GM19455 (cell line): ENCODE measurements at regions not wholly inside any gene's neighbourhood (a gene's known extent, or its start where the extent isn't known, plus 50 kb on each side); places are given as distances from the start of the nearest gene placed in this dataset.
A peak's percentile ranks its signal among the peaks of the same experiment; 100 is the strongest.

Experiments used
- ATAC-seq: cut with Tn5 transposase; IDR thresholded peaks from one replicate; pipeline ENCODE4 v1.9.1; 2021; ENCODE audit not compliant: unreplicated experiment

GRCh38 chr21:32135401-32136363 lies 143.2 kb downstream of the MIS18A start:
- peak; percentile 85 for ATAC-seq

- no peak for ATAC-seq
These were observed 144.3 kb downstream of the MIS18A start for GRCh38 chr21:32134441-32135130.

GRCh38 chr21:32132881-32133280 lies 146.0 kb downstream of the MIS18A start:
- no peak for ATAC-seq

- ATAC-seq: no peak
These were observed 146.4 kb downstream of the MIS18A start for GRCh38 chr21:32132409-32132808.

GRCh38 chr21:32131960-32132359 lies 146.9 kb downstream of the MIS18A start:
- no peak for ATAC-seq

GRCh38 chr21:32131164-32131563 lies 147.7 kb downstream of the MIS18A start:
- ATAC-seq: no peak

GRCh38 chr21:32130031-32130891 lies 148.6 kb downstream of the MIS18A start:
- ATAC-seq: no peak

- no peak for ATAC-seq
These were observed 151.8 kb downstream of the MIS18A start for GRCh38 chr21:32127081-32127480.

- no peak for ATAC-seq
These were observed 156.8 kb downstream of the MIS18A start for GRCh38 chr21:32122082-32122481.

GRCh38 chr21:32120230-32120629 lies 158.6 kb downstream of the MIS18A start:
- no peak for ATAC-seq

- ATAC-seq: no peak
These were observed 159.0 kb downstream of the MIS18A start for GRCh38 chr21:32119811-32120210.

- ATAC-seq: no peak
These were observed 159.5 kb downstream of the MIS18A start for GRCh38 chr21:32119389-32119788.

- ATAC-seq: no peak
These were observed 164.3 kb downstream of the MIS18A start for GRCh38 chr21:32114419-32115035.

GRCh38 chr21:32113486-32113885 lies 165.4 kb downstream of the MIS18A start:
- ATAC-seq: no peak

GRCh38 chr21:32112195-32112594 lies 166.7 kb downstream of the MIS18A start:
- ATAC-seq: no peak

- no peak for ATAC-seq
These were observed 170.3 kb downstream of the MIS18A start for GRCh38 chr21:32108566-32108965.

GRCh38 chr21:32103361-32103760 lies 175.5 kb downstream of the MIS18A start:
- no peak for ATAC-seq

GRCh38 chr21:32102426-32102825 lies 176.4 kb downstream of the MIS18A start:
- ATAC-seq: no peak

GRCh38 chr21:32101277-32101676 lies 177.6 kb downstream of the MIS18A start:
- ATAC-seq: no peak

GRCh38 chr21:32100423-32100822 lies 178.4 kb downstream of the MIS18A start:
- no peak for ATAC-seq
